Mesendoderm (in vitro differentiated cells): ENCODE measurements at regions not wholly inside any gene's neighbourhood (a gene's known extent, or its start where the extent isn't known, plus 50 kb on each side); places are given as distances from the start of the nearest gene placed in this dataset.

ENCODE experiments used
- DNase-seq: peaks from one replicate; pipeline ENCODE4 v3.0.0; 2013
- H2AK5ac ChIP-seq: 2 replicates; pipeline ENCODE4 v1.6.1; 2013; ENCODE audit warnings: low read length, inconsistent platforms
- H2BK120ac ChIP-seq: 2 replicates; pipeline ENCODE4 v1.6.1; 2013; ENCODE audit warnings: low read depth, mild to moderate bottlenecking, low read length, moderate library complexity, mixed read lengths
- H2BK15ac ChIP-seq: replicated peaks from 2 replicates; pipeline ENCODE4 v1.6.1; 2013; ENCODE audit warnings: low read depth, mild to moderate bottlenecking, moderate library complexity
- H2BK5ac ChIP-seq: 2 replicates; pipeline ENCODE4 v1.6.1; 2013; ENCODE audit warnings: low read length, inconsistent platforms
- H3K18ac ChIP-seq: 2 replicates; pipeline ENCODE4 v1.6.1; 2013; ENCODE audit warnings: mild to moderate bottlenecking, low read length, mixed read lengths
- H3K23ac ChIP-seq: one replicate; pipeline ENCODE4 v1.6.1; 2013; ENCODE audit warnings: low read length
- H3K27ac ChIP-seq: 2 replicates; pipeline ENCODE4 v1.5.1; 2013; ENCODE audit warnings: low read depth, mild to moderate bottlenecking, inconsistent platforms, low read length, moderate library complexity
- H3K27me3 ChIP-seq: 2 replicates; pipeline ENCODE4 v1.6.1; 2013; ENCODE audit warnings: low read length, control low read depth, mild to moderate bottlenecking, inconsistent platforms; ENCODE audit not compliant: insufficient read depth, poor library complexity
- H3K36me3 ChIP-seq: 2 replicates; pipeline ENCODE4 v1.6.1; 2013; ENCODE audit warnings: low read length, inconsistent platforms; ENCODE audit not compliant: control insufficient read depth, insufficient read depth
- H3K4ac ChIP-seq: one replicate; pipeline ENCODE4 v1.6.1; 2013; ENCODE audit warnings: low read depth, mild to moderate bottlenecking, low read length, moderate library complexity
- H3K4me1 ChIP-seq: 2 replicates; pipeline ENCODE4 v1.6.1; 2013; ENCODE audit warnings: low read depth, low read length, inconsistent platforms; ENCODE audit not compliant: control insufficient read depth
- H3K4me2 ChIP-seq: 2 replicates; pipeline ENCODE4 v1.6.1; 2013; ENCODE audit warnings: low read length
- H3K4me3 ChIP-seq: 2 replicates; pipeline ENCODE4 v1.5.1; 2013; ENCODE audit warnings: mild to moderate bottlenecking, low read length
- H3K56ac ChIP-seq: one replicate; pipeline ENCODE4 v1.6.1; 2013; ENCODE audit warnings: low read length
- H3K79me1 ChIP-seq: 2 replicates; pipeline ENCODE4 v1.6.1; 2013; ENCODE audit warnings: low read length, inconsistent platforms
- H3K79me2 ChIP-seq: 2 replicates; pipeline ENCODE4 v1.6.1; 2013; ENCODE audit warnings: mild to moderate bottlenecking, low read length; ENCODE audit not compliant: control insufficient read depth, insufficient read depth
- H3K9ac ChIP-seq: 2 replicates; pipeline ENCODE4 v1.6.1; 2013; ENCODE audit warnings: low read length, inconsistent platforms
- H4K5ac ChIP-seq: one replicate; pipeline ENCODE4 v1.6.1; 2013; ENCODE audit warnings: low read length
- H4K8ac ChIP-seq: one replicate; pipeline ENCODE4 v1.6.1; 2013; ENCODE audit warnings: low read depth, mild to moderate bottlenecking, control low read depth, low read length, moderate library complexity
- WGBS: extraction: QIAGEN DNeasy Blood & Tissue Kit; methylation state at CpG from one replicate; pipeline ENCODE4 v1.1.7; 2013; ENCODE audit warnings: low lambda C conversion rate, missing lambda C conversion rate; ENCODE audit not compliant: insufficient coverage; ENCODE audit errors: extremely low coverage; 5-methylcytosine and 5-hydroxymethylcytosine counted together

DNA sequence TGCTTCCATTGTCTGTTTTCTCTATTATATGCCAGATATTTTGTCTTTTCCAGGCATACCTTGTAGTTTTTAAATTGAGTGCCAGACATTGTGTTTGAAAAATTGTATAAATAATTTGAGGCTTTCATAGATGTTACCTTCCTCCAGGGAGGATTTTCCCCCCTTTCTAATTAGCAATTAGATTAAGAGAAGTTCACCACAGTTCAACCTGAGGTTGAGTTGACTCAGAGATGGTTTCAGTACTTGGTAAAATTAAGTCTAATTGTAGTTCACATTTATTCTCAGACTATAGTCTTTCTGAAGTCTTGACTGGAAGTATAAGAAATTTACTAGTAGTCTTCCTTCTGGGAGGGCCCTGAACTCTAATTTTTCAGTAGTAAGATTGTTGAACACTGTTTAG is 104.1 kb upstream of the SCEL start:
- Histone ChIP-seq H2BK5ac (no peak overlapping the region), H3K36me3 (no peaks in the 10 kb centered on the region), H3K4me3 (no peak overlapping the region), H4K8ac (no peak overlapping the region), H3K4ac (no peak overlapping the region), H3K4me2 (no peak overlapping the region), H3K79me2 (no peaks in the 10 kb centered on the region), H2AK5ac (no peak overlapping the region), H3K27ac (no peak overlapping the region), H3K9ac (no peak overlapping the region), H2BK15ac (no peak overlapping the region), H3K27me3 (no peaks in the 10 kb centered on the region), H3K4me1 (no peaks in the 10 kb centered on the region), H2BK120ac (no peak overlapping the region), H3K18ac (no peak overlapping the region), H3K23ac (no peak overlapping the region), H3K79me1 (no peaks in the 10 kb centered on the region), H3K56ac (no peak overlapping the region), H4K5ac (no peak overlapping the region)
- DNase-seq: no peak

DNA sequence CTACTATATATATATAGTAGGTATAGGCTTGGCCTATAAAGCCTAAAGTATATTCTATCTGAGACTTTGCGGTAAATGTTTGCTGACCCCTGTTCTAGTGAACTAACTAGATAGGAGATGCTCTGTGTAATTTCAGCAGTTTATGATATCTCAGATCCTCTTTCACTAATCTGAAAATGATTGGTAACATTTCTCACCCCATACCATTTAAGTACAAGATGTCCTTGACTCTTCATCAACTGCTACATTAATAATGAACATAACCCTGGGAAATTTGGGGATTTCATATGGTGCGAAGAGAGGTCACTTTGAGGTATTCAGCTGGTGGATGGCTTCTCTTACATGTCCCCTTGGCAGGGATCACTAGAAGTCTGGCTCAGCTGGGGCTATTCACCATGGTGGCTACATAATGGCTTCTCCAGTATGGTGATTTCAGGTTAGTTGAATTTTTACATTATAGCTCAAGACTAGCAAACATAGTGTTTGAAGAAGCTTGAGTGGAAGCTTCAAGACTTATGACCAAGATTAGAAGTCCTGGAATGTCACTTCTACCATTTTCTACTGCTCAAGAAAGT is 103.6 kb upstream of the MYCBP2 start:
- no peaks in the 10 kb centered on the region for H3K27me3 ChIP-seq
- H2BK5ac ChIP-seq: no peak overlapping the region
- WGBS: no CpG with 5 or more reads among the region's 2 CpGs
- H2BK15ac ChIP-seq: no peak overlapping the region
- H3K36me3 ChIP-seq: no peaks in the 10 kb centered on the region
- no peak overlapping the region for H3K27ac ChIP-seq
- no peak overlapping the region for H4K8ac ChIP-seq
- no peak overlapping the region for H3K18ac ChIP-seq
- H3K4me1 ChIP-seq: no peaks in the 10 kb centered on the region
- H2AK5ac ChIP-seq: no peak overlapping the region
- H3K79me1 ChIP-seq: no peaks in the 10 kb centered on the region
- no peak overlapping the region for H3K56ac ChIP-seq
- no peaks in the 10 kb centered on the region for H3K79me2 ChIP-seq
- no peak overlapping the region for H4K5ac ChIP-seq
- H3K9ac ChIP-seq: no peak overlapping the region
- H3K4ac ChIP-seq: no peak overlapping the region
- no peak overlapping the region for H3K4me3 ChIP-seq
- no peak overlapping the region for H3K23ac ChIP-seq
- H2BK120ac ChIP-seq: no peak overlapping the region
- no peak overlapping the region for H3K4me2 ChIP-seq
- no peak for DNase-seq

DNA sequence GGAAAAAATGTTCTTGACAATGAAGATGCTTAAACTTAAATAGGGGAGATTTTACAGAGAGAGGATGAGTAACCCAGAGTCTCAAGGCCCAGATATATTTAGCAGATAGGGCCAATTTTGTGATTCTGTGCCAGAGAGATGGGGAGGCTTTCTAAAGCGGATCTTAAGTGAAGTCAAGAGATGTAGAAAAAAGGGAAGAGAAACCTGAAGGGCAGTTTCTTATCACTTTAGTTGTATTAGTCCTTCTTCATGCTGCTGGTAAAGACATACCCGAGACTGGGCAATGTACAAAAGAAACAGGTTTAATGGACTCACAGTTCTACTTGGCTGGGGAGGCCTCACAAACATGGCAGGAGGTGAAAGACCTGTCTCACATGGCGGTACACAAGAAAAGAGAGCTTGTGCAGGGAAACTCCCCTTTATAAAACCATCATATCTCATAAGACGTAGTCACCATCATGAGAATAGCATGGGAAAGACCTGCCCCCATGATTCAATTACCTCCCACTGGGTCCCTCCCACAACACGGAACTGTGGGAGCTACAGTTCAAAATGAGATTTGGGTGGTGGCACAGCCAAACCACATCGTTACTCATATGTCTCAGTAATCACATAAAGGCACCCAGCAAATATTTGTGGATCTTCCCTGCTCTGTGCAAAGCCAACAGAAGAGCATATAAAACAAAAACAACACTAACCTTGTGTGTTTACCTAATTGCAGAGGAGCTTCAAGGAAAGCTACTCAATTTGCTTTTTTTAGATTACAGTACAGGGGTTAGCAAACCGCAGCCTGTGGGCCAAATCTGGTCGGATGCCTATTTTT is 102.6 kb upstream of the MYCBP2 start:
- Histone ChIP-seq H4K8ac (peak overlapping the region; percentile 56), H2BK15ac (no peak overlapping the region), H2AK5ac (no peak overlapping the region), H3K36me3 (no peaks in the 10 kb centered on the region), H3K79me1 (no peaks in the 10 kb centered on the region), H3K4me1 (no peaks in the 10 kb centered on the region), H3K4me3 (no peak overlapping the region), H3K4ac (no peak overlapping the region), H2BK120ac (no peak overlapping the region), H3K4me2 (no peak overlapping the region), H2BK5ac (no peak overlapping the region), H3K79me2 (no peaks in the 10 kb centered on the region), H4K5ac (no peak overlapping the region), H3K9ac (no peak overlapping the region), H3K56ac (no peak overlapping the region), H3K23ac (no peak overlapping the region), H3K27me3 (no peaks in the 10 kb centered on the region), H3K18ac (no peak overlapping the region), H3K27ac (no peak overlapping the region)
- DNase-seq: no peak
- WGBS: no CpG with 5 or more reads among the region's 8 CpGs

DNA sequence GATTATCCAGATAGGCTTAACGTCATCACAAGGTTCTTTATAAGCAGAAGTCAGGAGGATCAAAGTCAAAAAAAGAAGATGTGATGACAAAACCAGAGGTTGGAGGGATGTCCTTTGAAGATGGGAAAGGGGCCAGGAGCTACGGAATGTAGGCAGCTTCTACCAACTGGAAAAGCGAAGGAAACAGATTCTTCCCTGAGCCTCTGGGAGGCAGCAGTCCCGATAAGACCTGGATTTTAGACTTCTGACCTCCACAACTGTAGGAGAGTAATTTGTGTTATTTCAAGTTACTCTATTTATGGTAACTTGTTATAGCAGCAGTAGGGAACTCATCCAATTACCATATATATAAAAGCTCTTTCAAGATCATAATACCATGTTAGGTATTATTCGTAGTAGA is 98.8 kb upstream of the MYCBP2 start:
- Histone ChIP-seq H4K8ac (no peak overlapping the region), H3K9ac (no peak overlapping the region), H3K4me3 (no peak overlapping the region), H2AK5ac (no peak overlapping the region), H3K27ac (no peak overlapping the region), H3K4me1 (no peaks in the 10 kb centered on the region), H2BK120ac (no peak overlapping the region), H3K56ac (no peak overlapping the region), H3K79me1 (no peaks in the 10 kb centered on the region), H2BK5ac (no peak overlapping the region), H3K18ac (no peak overlapping the region), H3K4me2 (no peak overlapping the region), H4K5ac (no peak overlapping the region), H2BK15ac (no peak overlapping the region), H3K23ac (no peak overlapping the region), H3K4ac (no peak overlapping the region), H3K36me3 (no peaks in the 10 kb centered on the region), H3K79me2 (no peaks in the 10 kb centered on the region), H3K27me3 (no peaks in the 10 kb centered on the region)
- peak; percentile 11 for DNase-seq
- WGBS: no CpG with 5 or more reads among the region's 5 CpGs

DNA sequence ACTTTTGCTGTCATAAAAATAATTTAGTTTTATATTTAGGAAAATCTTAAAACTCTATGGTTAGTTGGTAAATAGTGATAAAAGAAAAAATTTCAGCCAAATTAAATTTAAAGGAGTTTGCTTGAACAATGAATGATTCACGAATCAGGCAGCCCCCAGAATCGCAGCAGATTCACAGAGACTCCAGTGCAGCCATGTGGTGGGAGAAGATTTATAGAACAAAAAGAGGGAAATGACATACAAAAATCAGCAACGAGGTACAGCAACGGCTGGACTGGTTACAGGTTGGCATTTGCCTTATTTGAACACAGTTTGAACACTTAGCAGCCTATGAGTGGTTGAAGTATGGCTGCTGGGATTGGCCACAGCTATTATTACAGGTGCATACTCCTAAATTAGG is 96.4 kb upstream of the MYCBP2 start:
- no peak overlapping the region for H3K23ac ChIP-seq
- no peaks in the 10 kb centered on the region for H3K79me2 ChIP-seq
- no peak overlapping the region for H4K8ac ChIP-seq
- no peaks in the 10 kb centered on the region for H3K4me1 ChIP-seq
- no peaks in the 10 kb centered on the region for H3K27me3 ChIP-seq
- DNase-seq: no peak
- H2BK15ac ChIP-seq: no peak overlapping the region
- H3K79me1 ChIP-seq: no peaks in the 10 kb centered on the region
- no peak overlapping the region for H2AK5ac ChIP-seq
- H3K27ac ChIP-seq: no peak overlapping the region
- no peak overlapping the region for H3K18ac ChIP-seq
- no CpG with 5 or more reads among the region's 4 CpGs for WGBS
- no peak overlapping the region for H3K4me3 ChIP-seq
- H3K36me3 ChIP-seq: no peaks in the 10 kb centered on the region
- no peak overlapping the region for H3K4ac ChIP-seq
- no peak overlapping the region for H3K56ac ChIP-seq
- H3K9ac ChIP-seq: no peak overlapping the region
- H3K4me2 ChIP-seq: no peak overlapping the region
- no peak overlapping the region for H4K5ac ChIP-seq
- H2BK5ac ChIP-seq: no peak overlapping the region
- no peak overlapping the region for H2BK120ac ChIP-seq

DNA sequence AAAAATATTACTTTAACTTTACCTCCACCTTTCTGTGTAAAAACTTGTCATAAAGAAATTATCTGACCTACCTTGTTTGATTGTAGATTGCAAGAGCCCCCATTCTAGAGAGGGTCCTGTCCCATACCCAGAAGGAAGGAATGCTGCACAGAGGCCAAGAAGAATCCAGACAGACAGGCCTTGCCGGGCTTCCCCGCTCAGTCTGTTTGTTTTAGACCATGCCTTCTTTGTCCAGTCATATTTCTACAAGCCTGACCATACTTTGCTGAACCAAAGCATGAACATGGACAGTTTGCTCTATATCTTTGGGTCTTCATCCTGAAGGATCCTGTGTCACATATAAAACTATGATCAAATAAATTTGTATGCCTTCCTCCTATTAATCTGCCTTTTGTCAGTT is 95.8 kb upstream of the MYCBP2 start:
- Histone ChIP-seq H3K4me2 (no peak overlapping the region), H3K23ac (no peak overlapping the region), H2BK15ac (no peak overlapping the region), H3K9ac (no peak overlapping the region), H2BK120ac (no peak overlapping the region), H3K36me3 (no peaks in the 10 kb centered on the region), H3K56ac (no peak overlapping the region), H3K4me3 (no peak overlapping the region), H2AK5ac (no peak overlapping the region), H3K4ac (no peak overlapping the region), H3K18ac (no peak overlapping the region), H3K27ac (no peak overlapping the region), H4K8ac (no peak overlapping the region), H3K4me1 (no peaks in the 10 kb centered on the region), H3K27me3 (no peaks in the 10 kb centered on the region), H4K5ac (no peak overlapping the region), H3K79me2 (no peaks in the 10 kb centered on the region), H2BK5ac (no peak overlapping the region), H3K79me1 (no peaks in the 10 kb centered on the region)
- no peak for DNase-seq
- no CpG with 5 or more reads among the region's 2 CpGs for WGBS
